ACHN (cell line): ENCODE measurements at regions not wholly inside any gene's neighbourhood (a gene's known extent, or its start where the extent isn't known, plus 50 kb on each side); places are given as distances from the start of the nearest gene placed in this dataset.

Experiments
- DNase-seq: peaks from one replicate; pipeline ENCODE4 v3.0.0-alpha.2; 2015
- in situ Hi-C: cut with HindIII; loops from 2 replicates; pipeline ENCODE4 v1.10.0; 2017; ENCODE audit warnings: low sequenced_read_pairs, low pct_ligation_motif_present, low pct_unique_long_range_greater_than_20kb

- in situ Hi-C loops, result no loop called here
- no peak for DNase-seq
Observed at GRCh38 chr16:73823205-73823849, 473.3 kb upstream of the PSMD7 start.

GRCh38 chr16:73817526-73818324 is 478.9 kb upstream of the PSMD7 start:
- DNase-seq, result no peak
- in situ Hi-C loops, result no loop called here

DNA sequence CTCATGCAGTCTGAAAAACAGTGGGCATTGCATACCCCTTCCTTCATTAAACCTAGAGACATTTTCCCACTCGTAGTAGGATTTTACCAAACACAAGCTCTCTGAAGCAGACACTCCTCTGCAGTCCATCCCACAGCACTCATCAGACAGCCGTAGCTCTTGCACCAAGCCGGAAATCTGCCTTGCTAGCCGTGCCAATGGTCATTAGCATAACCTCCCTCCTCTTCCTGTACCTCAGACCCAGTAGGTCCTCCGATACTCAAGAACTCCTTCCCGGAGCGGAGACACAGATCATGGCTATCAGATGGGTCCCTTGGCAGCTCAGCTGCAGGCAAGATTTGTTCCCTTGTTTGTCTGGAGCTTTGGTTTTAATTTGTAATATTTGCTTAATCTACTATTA is 483.1 kb upstream of the PSMD7 start:
- in situ Hi-C loops, result no loop called here

DNA sequence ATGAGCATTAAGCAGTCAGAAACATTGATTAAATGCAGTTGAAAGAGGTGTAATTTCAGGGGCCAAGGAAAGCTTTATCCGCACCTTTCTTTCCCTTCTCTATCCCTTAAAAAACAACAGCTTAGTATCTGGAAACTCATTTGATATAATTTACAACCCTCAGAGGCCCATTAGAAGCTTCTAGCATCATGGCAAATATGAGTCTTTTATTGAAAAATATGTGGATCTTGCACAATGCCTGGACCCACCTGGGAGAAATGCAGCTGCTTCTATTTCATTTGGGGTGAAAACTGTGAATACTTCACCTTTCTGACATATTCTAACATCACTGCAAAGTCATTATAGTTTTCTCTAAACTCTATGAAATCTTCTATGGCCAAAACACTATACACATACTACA is 492.2 kb upstream of the PSMD7 start:
- DNase-seq, result no peak
- in situ Hi-C loops, result no loop called here

More for the DNA sequence above, 483.1 kb upstream of the PSMD7 start:
- DNase-seq, result no peak

- DNase-seq, result no peak
Observed at GRCh38 chr16:73798471-73798870, 498.1 kb upstream of the PSMD7 start.

DNA sequence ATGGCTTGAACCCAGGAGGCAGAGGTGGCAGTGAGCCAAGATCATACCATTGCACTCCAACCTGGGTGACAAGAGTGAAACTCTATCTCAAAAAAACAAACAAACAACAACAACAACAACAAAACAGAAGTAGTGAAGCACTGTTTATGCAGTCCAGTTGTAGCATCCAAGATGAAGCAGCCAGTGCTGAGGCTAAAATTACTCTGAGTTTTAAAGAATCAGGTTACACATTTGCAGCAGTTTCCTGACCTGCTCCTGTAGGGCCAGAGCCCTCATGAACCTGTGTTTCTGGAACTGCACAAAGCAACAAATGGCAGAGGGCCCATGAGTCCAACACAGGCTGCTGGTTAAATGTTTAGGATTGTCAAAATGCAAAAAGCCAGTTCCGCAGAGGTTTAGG is 499.5 kb upstream of the PSMD7 start:
- no peak for DNase-seq
- in situ Hi-C loops, result no loop called here

More at GRCh38 chr16:73798471-73798870, 498.1 kb upstream of the PSMD7 start:
- in situ Hi-C loops, result no loop called here

- DNase-seq, result no peak
- in situ Hi-C loops, result no loop called here
Observed at GRCh38 chr16:73796241-73796640, 500.4 kb upstream of the PSMD7 start.

DNA sequence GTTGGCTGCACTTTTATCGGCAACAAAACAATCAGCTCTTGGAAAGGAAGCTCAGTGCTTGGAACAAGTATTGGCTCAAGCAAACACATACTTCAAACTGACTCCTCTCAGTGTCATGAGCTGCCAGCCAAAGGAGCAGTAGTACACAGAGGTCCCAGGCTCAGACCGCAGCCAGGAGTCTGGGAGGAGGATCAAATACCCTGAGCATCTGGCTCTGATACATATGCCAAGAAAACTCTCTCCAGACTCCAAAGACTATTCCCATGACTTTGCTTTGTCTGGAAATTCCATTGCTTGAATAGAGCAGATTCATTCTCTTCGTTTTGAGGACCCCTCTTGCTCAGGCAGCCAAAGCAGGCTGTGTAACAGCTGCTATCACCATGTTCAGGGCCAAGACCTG is 501.6 kb upstream of the PSMD7 start:
- DNase-seq, result no peak
- in situ Hi-C loops, result no loop called here

GRCh38 chr16:73793871-73794437 is 502.7 kb upstream of the PSMD7 start:
- in situ Hi-C loops, result no loop called here
- DNase-seq, result no peak

GRCh38 chr16:73793260-73793659 is 503.4 kb upstream of the PSMD7 start:
- DNase-seq, result no peak
- in situ Hi-C loops, result no loop called here

- DNase-seq, result no peak
- in situ Hi-C loops, result no loop called here
Observed at GRCh38 chr16:73792199-73793020, 504.2 kb upstream of the PSMD7 start.

DNA sequence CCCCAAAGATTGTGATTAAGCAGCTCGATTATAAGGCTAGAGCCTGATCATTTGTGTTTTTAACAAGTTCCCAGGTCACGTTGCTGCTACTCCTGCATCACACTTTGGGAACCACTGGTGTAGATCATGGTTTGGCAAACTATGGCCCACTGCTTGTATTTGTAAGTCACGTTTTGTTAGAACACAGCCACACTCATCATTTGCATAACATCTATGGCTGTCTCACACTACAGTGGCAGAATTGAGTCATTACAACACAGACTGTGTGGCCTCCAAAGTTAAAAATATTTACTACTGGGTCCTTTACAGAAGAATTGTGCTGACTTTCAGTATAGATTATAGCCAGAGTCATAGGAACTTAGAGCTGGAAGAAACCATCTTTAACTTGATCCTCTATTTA is 515.3 kb upstream of the PSMD7 start:
- no peak for DNase-seq
- in situ Hi-C loops, result no loop called here

- in situ Hi-C loops, result no loop called here
- no peak for DNase-seq
Observed at GRCh38 chr16:73778887-73779286, 517.7 kb upstream of the PSMD7 start.

GRCh38 chr16:73775841-73776388 is 520.7 kb upstream of the PSMD7 start:
- in situ Hi-C loops, result no loop called here
- no peak for DNase-seq

DNA sequence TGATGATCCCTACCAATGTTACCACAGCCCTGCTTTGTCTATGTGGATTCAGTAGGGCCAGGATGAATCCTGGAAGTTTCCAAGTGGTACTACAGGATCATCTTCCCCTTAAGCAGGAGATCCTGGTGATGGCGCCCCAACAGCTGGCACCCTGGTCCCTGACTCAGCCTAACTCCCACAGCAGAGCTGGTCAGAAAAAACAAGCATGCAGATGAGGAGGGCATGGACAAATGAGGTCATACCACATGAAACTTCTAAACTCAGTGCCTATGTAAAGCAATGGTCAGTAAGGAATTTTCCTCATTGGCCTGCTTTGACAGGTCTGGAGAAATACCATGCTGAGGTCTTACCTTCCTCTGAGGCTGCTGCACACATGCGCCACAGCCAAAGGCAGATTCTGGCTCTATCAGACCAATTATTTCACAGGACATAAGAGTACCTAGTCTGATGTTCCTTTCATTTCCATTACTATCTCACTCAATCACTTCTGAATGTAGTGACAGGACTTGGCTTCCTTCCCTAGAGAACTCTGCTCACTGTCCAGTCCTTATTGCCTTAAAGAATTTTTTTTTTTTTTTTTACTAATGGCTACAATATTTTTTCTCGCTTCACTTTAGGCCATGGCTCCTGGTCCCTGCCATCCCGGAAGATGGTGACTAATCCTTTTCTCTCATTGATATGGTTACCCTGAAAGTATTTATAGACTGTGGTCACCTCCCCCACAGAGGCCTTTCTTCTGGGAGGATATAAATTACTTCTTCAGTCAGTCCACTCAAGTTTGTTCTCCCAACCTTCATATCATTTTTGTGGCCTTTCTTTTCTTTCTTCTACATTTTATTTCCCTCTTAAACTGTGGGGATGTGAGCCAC is 525.2 kb upstream of the PSMD7 start:
- in situ Hi-C loops, result no loop called here
- no peak for DNase-seq

DNA sequence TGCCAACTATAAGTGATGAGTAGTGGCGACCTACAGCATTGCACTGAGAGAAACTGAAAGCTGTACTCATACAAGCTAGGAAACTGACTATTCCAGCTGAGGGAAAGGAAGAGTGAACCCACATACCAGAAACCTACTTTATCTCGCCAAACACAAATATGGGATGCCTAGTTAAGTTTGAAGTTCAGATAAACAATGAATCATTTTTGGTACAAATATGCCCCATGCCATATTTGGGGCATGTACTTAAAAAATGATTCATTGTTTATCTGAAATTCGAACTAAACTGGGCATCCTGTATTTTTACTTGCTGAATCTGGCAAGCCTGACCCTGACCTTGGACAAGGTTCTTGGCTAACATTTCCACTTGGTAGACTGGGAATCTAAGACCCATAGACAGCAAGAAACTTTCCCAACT is 527.8 kb upstream of the PSMD7 start:
- in situ Hi-C loops, result no loop called here
- no peak for DNase-seq

DNA sequence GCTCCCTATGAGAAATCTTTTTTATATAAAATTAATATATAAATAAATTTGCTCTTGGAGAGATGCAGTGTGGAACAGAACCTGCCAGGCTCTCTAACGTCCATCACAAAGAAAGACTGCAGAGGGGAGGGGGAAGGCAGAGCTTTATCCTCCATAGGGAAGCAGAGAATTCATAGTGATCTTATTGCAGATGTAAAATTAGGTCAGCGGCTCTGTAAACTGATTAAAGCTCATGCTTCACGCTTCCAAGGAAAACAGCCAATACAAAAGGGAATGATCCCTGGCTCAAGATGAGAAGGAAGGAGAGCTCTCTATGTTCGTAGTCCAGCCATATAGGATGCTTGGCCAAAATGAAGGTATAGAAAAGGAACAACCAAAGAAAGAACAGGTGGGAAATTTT is 532.3 kb upstream of the PSMD7 start:
- DNase-seq, result no peak
- in situ Hi-C loops, result no loop called here
